ENCODE measurements at regions not wholly inside any gene's neighbourhood (a gene's known extent, or its start where the extent isn't known, plus 50 kb on each side); places are given as distances from the start of the nearest gene placed in this dataset.

GRCh38 chr6:126632271-126632670 is 292.4 kb downstream of the CENPW start (continued):
- TF ChIP-seq CBX3 (IDR thresholded peaks at IDR 0.05; ENCODE audit: low read depth): no peak

- H3K9me2 ChIP-seq (ENCODE audit: insufficient read depth): no peaks in the 10 kb centered on the region
- no peak overlapping the region for H3K27ac ChIP-seq (ENCODE audit: low read depth, low read length)
- H3K4me2 ChIP-seq (ENCODE audit: low read length): no peak overlapping the region
- CTCF ChIA-PET: no interaction called here
- H4K20me1 ChIP-seq (ENCODE audit: insufficient read depth): no peaks in the 10 kb centered on the region
- no peak overlapping the region for H3K9ac ChIP-seq (ENCODE audit: low read length)
- no peaks in the 10 kb centered on the region for H3K27me3 ChIP-seq (ENCODE audit: insufficient read depth, low read length)
- DNase-seq (ENCODE audit: low read depth, low spot score): no peak
- no peaks in the 10 kb centered on the region for H3K9me3 ChIP-seq (ENCODE audit: control insufficient read depth in 1 of 2, insufficient read depth in 1 of 2, low read depth in 1 of 2, low read length in 2 of 2)
- POLR2A ChIA-PET: no interaction called here
- H2AFZ ChIP-seq (ENCODE audit: low read depth, low read length, poor library complexity, severe bottlenecking): no peak overlapping the region
- intact Hi-C loops (cut with micrococcal nuclease): no loop called here
- no peak overlapping the region for H3K4me3 ChIP-seq (replicated peaks in 1 of 2; ENCODE audit: low read depth in 1 of 2, low read length in 2 of 2)
- H3K36me3 ChIP-seq (ENCODE audit: control insufficient read depth in 1 of 2, insufficient read depth in 2 of 2, low read length in 2 of 2): no peaks in the 10 kb centered on the region
- RAD21 ChIA-PET (ENCODE audit: low non-redundant PET in 1 of 2, low total read pairs in 2 of 2, uncharacterized antibody in 2 of 2, unreplicated experiment in 2 of 2): no interaction called here
- TF ChIP-seq ELF1 (IDR thresholded peaks at IDR 0.05; ENCODE audit: borderline replicate concordance, low read depth): no peak
- no peak for TF ChIP-seq SP1 (IDR thresholded peaks at IDR 0.05; ENCODE audit: low read depth)
- no TSS peak for BruUV-seq (replicated peaks)
- H3K79me2 ChIP-seq (ENCODE audit: insufficient read depth, low read length): no peaks in the 10 kb centered on the region
- no peak for ATAC-seq
- no peaks in the 10 kb centered on the region for H3K4me1 ChIP-seq (ENCODE audit: control insufficient read depth in 1 of 2, insufficient read depth in 2 of 2, low read length in 2 of 2)
Observed at GRCh38 chr6:126633373-126633772, 293.5 kb downstream of the CENPW start.

GRCh38 chr6:126640356-126640755 is 300.4 kb downstream of the CENPW start:
- Histone ChIP-seq H3K4me3 (replicated peaks in 1 of 2; ENCODE audit: low read depth in 1 of 2, low read length in 2 of 2) (no peak overlapping the region), H3K27ac (ENCODE audit: low read depth, low read length) (no peak overlapping the region), H3K9me2 (ENCODE audit: insufficient read depth) (no peaks in the 10 kb centered on the region), H3K36me3 (ENCODE audit: control insufficient read depth in 1 of 2, insufficient read depth in 2 of 2, low read length in 2 of 2) (no peaks in the 10 kb centered on the region), H3K27me3 (ENCODE audit: insufficient read depth, low read length) (no peaks in the 10 kb centered on the region), H2AFZ (ENCODE audit: low read depth, low read length, poor library complexity, severe bottlenecking) (no peak overlapping the region), H4K20me1 (ENCODE audit: insufficient read depth) (no peaks in the 10 kb centered on the region), H3K79me2 (ENCODE audit: insufficient read depth, low read length) (no peaks in the 10 kb centered on the region), H3K4me2 (ENCODE audit: low read length) (no peak overlapping the region), H3K9me3 (ENCODE audit: control insufficient read depth in 1 of 2, insufficient read depth in 1 of 2, low read depth in 1 of 2, low read length in 2 of 2) (no peaks in the 10 kb centered on the region), H3K4me1 (ENCODE audit: control insufficient read depth in 1 of 2, insufficient read depth in 2 of 2, low read length in 2 of 2) (no peaks in the 10 kb centered on the region), H3K9ac (ENCODE audit: low read length) (no peak overlapping the region)
- BruUV-seq (replicated peaks): no TSS peak
- ChIA-PET CTCF (no interaction called here), RAD21 (ENCODE audit: low non-redundant PET in 1 of 2, low total read pairs in 2 of 2, uncharacterized antibody in 2 of 2, unreplicated experiment in 2 of 2) (no interaction called here), POLR2A (no interaction called here)
- no peak for ATAC-seq
- no peak for DNase-seq (ENCODE audit: low read depth, low spot score)
- intact Hi-C loops (cut with micrococcal nuclease): no loop called here
- TF ChIP-seq EZH2phosphoT487 (IDR thresholded peaks at IDR 0.05; ENCODE audit: borderline replicate concordance) (no peak), POLR2A (IDR thresholded peaks at IDR 0.05; ENCODE audit: borderline replicate concordance, extremely low read depth, insufficient read depth, insufficient read length) (no peak), CTCF (IDR thresholded peaks at IDR 0.05 in 2 of 3, conservative IDR thresholded peaks at IDR 0.05 in 1 of 3; ENCODE audit: borderline replicate concordance in 1 of 3, insufficient read depth in 1 of 3, low read depth in 2 of 3, low read length in 2 of 3) (no peak), RAD21 (IDR thresholded peaks at IDR 0.05; ENCODE audit: low read depth) (no peak), POLR2AphosphoS5 (IDR thresholded peaks at IDR 0.05; ENCODE audit: low read depth, low read length) (no peak), ZFX (IDR thresholded peaks at IDR 0.05) (no peak), TCF7L2 (IDR thresholded peaks at IDR 0.05; ENCODE audit: borderline replicate concordance, extremely low read depth, insufficient read depth, insufficient read length) (no peak), ZBTB33 (IDR thresholded peaks at IDR 0.05; ENCODE audit: extremely low read depth, insufficient replicate concordance, low read length) (no peak), ZNF274 (IDR thresholded peaks at IDR 0.05; ENCODE audit: low read depth, low read length) (no peak), JUND (IDR thresholded peaks at IDR 0.05) (no peak)
